Chondrocyte (in vitro differentiated cells): ENCODE measurements at regions not wholly inside any gene's neighbourhood (a gene's known extent, or its start where the extent isn't known, plus 50 kb on each side); places are given as distances from the start of the nearest gene placed in this dataset.

Experiments
- DNase-seq: peaks from one replicate; pipeline ENCODE4 v3.0.0; 2021; ENCODE audit warnings: mixed read lengths, low spot score
- H3K27ac Mint-ChIP-seq: one replicate; pipeline ENCODE4 v1.8.0; 2021; ENCODE audit warnings: mild to moderate bottlenecking, moderate library complexity, mixed read lengths; ENCODE audit not compliant: unreplicated experiment
- H3K27me3 Mint-ChIP-seq: 2 replicates; pipeline ENCODE4 v1.8.0; 2021; ENCODE audit warnings: low read depth, mixed read lengths
- H3K36me3 Mint-ChIP-seq: 2 replicates; pipeline ENCODE4 v1.8.0; 2021; ENCODE audit warnings: low read depth, mixed read lengths
- H3K4me1 Mint-ChIP-seq: 2 replicates; pipeline ENCODE4 v1.8.0; 2021; ENCODE audit warnings: low read depth, mild to moderate bottlenecking, mixed read lengths
- H3K4me3 Mint-ChIP-seq: one replicate; pipeline ENCODE4 v1.8.0; 2021; ENCODE audit warnings: mild to moderate bottlenecking, moderate library complexity, mixed read lengths; ENCODE audit not compliant: unreplicated experiment
- H3K9me3 Mint-ChIP-seq: 2 replicates; pipeline ENCODE4 v1.8.0; 2021; ENCODE audit warnings: low read depth, mixed read lengths
- TF ChIP-seq, protein P1 (sequence below): fragments of 200-600 bp; sonication (generic); IDR thresholded peaks from 2 replicates; pipeline ENCODE4 v1.5.0; 2021; ENCODE audit warnings: antibody characterized with exemption, mild to moderate bottlenecking, moderate library complexity

DNA sequence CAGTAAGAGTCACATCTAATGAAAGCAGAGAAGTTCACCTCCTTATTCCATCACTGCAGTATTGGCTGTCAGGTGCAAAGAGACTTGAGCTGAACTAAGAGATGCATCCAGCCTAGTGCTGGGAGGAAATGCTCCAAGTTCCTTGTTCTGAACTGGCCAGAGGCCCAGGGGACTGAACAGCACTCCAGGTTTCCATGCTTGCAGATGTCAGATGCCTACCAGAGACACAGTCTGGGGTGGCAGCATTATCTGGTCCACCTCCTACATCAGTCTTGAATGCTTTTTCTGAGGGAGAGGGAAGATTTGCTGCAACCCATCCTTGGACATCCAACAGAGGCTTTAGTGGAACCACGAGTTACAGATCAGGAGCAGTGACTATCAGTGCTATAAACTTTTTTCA lies 331.3 kb downstream of the CYRIA start:
- no peak for DNase-seq

DNA sequence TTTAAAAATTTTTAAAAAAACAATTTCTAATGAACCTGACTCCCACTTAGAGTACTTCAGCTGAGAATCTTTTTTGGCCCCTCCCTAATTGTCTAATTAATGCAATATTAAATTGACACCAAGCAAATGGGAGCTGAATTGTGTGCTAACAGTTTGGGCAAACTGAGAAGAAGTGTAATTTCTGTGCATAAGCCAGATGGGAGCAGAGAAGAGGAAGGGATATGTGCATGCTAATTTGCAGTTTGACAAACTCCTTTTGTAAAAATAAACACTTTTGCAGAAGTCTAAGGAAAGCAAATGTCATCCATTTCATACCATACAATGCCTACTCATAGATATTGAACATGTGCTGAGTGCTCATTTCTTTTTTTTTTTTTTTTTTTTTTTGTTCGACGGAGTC lies 332.0 kb downstream of the CYRIA start:
- no peak overlapping the region for H3K27ac Mint-ChIP-seq
- H3K36me3 Mint-ChIP-seq = no peaks in the 10 kb centered on the region
- no peaks in the 10 kb centered on the region for H3K4me1 Mint-ChIP-seq
- DNase-seq = no peak
- peaks cover 5% of the 10 kb centered on the region for H3K9me3 Mint-ChIP-seq
- TF ChIP-seq, protein P1, sequence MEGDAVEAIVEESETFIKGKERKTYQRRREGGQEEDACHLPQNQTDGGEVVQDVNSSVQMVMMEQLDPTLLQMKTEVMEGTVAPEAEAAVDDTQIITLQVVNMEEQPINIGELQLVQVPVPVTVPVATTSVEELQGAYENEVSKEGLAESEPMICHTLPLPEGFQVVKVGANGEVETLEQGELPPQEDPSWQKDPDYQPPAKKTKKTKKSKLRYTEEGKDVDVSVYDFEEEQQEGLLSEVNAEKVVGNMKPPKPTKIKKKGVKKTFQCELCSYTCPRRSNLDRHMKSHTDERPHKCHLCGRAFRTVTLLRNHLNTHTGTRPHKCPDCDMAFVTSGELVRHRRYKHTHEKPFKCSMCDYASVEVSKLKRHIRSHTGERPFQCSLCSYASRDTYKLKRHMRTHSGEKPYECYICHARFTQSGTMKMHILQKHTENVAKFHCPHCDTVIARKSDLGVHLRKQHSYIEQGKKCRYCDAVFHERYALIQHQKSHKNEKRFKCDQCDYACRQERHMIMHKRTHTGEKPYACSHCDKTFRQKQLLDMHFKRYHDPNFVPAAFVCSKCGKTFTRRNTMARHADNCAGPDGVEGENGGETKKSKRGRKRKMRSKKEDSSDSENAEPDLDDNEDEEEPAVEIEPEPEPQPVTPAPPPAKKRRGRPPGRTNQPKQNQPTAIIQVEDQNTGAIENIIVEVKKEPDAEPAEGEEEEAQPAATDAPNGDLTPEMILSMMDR = no peak
- peaks cover 2% of the 10 kb centered on the region for H3K27me3 Mint-ChIP-seq
- H3K4me3 Mint-ChIP-seq = no peak overlapping the region

More for the DNA sequence above, 331.3 kb downstream of the CYRIA start:
- Mint-ChIP-seq H3K27ac (no peak overlapping the region), H3K9me3 (peaks cover 10% of the 10 kb centered on the region), H3K4me1 (no peaks in the 10 kb centered on the region), H3K4me3 (no peak overlapping the region), H3K36me3 (no peaks in the 10 kb centered on the region), H3K27me3 (peaks cover 2% of the 10 kb centered on the region)
- TF ChIP-seq, protein P1 = no peak

DNA sequence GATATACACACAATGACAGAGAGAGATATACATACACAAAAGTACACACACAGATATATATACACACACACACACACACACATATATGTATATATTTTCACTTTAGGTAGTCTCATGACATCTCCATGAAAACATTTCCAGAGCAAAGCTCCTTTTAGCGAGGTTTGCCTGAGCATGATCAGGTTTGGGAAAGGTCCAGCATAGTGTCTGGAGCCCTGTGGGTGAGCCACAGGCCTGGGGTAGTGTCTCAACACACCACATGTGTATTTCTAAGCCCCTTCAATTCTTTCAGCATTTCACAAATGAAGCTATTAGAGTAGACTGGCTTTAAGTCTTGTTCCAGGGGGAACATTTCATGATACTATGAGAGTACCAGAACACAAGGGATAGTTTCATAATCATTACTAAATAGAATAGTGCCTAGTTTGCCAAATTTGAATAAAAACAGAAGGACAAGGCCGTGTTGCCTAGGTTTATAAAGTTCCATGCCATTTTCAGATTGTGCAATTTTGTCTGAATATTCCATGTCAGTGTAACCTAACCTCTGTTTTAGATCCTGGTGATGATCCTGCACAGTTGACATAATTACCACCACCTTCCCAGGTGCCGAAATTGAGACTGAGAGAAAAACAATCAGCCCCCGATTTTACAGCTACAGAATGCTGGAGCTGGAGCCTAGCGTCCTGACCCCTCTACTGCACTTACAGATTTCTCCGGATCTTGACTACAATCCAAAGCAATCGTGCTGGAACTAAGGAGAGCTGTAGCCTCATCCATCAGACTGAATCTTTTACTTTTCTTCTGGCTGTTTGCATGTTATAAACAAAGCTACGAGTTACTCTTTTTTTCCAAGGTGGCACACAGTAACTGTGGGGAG lies 332.7 kb downstream of the CYRIA start:
- Mint-ChIP-seq H3K27me3 (peaks cover 2% of the 10 kb centered on the region), H3K4me1 (no peaks in the 10 kb centered on the region), H3K4me3 (no peak overlapping the region), H3K36me3 (no peaks in the 10 kb centered on the region), H3K27ac (no peak overlapping the region), H3K9me3 (no peaks in the 10 kb centered on the region)
- DNase-seq = no peak
- TF ChIP-seq, protein P1 = no peak

DNA sequence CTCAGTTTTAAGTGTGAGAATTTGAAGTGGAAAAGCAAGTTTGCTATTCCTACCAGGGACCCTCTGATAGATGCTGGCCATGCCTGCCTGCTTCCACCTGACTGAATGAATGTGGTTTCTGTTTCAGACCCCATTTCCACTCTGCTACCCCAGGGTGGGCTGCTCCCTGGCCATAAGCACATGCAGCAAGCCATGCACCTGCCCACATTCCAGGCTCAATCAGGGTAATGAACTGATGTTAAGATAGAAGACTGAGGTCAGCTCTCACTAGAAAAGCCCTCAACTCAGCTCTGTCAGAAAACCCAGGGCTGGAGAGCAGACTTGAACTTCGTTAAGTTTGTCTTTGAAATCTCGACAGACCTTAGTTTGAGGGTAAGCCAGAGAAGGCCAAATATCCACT lies 333.9 kb downstream of the CYRIA start:
- H3K4me3 Mint-ChIP-seq = no peak overlapping the region
- no peak for DNase-seq
- peaks cover 2% of the 10 kb centered on the region for H3K27me3 Mint-ChIP-seq
- H3K9me3 Mint-ChIP-seq = no peaks in the 10 kb centered on the region
- no peak overlapping the region for H3K27ac Mint-ChIP-seq
- H3K4me1 Mint-ChIP-seq = no peaks in the 10 kb centered on the region
- no peaks in the 10 kb centered on the region for H3K36me3 Mint-ChIP-seq
- TF ChIP-seq, protein P1 = no peak

DNA sequence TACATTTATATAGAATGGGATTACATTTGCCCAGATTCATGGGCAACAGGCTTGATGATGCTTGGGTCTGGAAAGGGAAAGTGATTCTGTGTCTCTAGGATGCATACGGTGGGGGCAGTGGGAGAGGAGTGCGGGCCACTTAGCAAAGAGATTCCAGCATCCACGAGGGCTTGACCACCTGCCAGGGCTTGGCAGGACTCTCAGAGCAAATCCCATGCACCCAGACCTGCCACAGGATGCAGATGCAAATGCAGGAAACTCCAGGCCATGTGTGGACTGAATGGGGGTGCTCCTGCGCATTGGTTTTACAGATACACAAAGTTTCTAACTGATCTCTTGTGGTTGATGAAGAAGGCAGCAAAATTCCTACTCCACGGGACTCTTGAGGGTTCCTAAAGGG lies 334.7 kb downstream of the CYRIA start:
- H3K4me3 Mint-ChIP-seq = no peak overlapping the region
- H3K27me3 Mint-ChIP-seq = peaks cover 2% of the 10 kb centered on the region
- no peaks in the 10 kb centered on the region for H3K4me1 Mint-ChIP-seq
- no peaks in the 10 kb centered on the region for H3K36me3 Mint-ChIP-seq
- DNase-seq = no peak
- no peaks in the 10 kb centered on the region for H3K9me3 Mint-ChIP-seq
- H3K27ac Mint-ChIP-seq = no peak overlapping the region
- TF ChIP-seq, protein P1 = no peak
